ENCODE measurements at regions not wholly inside any gene's neighbourhood (a gene's known extent, or its start where the extent isn't known, plus 50 kb on each side); places are given as distances from the start of the nearest gene placed in this dataset.
"Not testable (repeated sequence)": the region's sequence is repeated elsewhere in the genome, so short reads cannot be mapped to it uniquely, and the experiment has no call there.

GRCh38 chr12:116327992-116328391, 50.5 kb upstream of the MED13L start:
- DNase-seq (ENCODE audit: extremely low spot score, insufficient read length, low read depth); FAIRE-seq: not testable (repeated sequence)

DNA sequence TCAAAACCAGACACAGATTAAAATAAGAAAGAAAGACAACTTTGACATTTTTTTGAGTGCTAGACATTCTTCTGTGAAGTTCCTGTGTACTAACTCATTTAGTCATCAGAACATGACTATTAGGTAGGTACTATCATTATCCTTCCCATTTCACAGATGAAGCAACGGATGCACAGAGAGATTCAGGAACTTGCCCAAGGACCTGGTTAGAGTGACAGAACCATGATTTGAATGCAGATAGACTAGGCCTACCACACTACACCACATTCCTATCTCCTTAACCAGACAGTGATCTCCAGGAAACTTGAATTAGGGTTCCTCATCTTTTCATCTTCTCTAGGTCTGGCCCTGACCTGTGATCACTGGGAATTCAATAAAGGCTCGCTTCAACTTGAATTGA, 54.4 kb upstream of the MED13L start:
- DNase-seq (ENCODE audit: extremely low spot score, insufficient read length, low read depth) = no peak
- no peak for FAIRE-seq

- no peak for DNase-seq (ENCODE audit: extremely low spot score, insufficient read length, low read depth)
- FAIRE-seq = no peak
Measured at GRCh38 chr12:116332705-116333380, 55.4 kb upstream of the MED13L start.

- FAIRE-seq (no peak), DNase-seq (ENCODE audit: extremely low spot score, insufficient read length, low read depth) (no peak)
Measured at GRCh38 chr12:116333402-116333801, 55.9 kb upstream of the MED13L start.

- peak; percentile 67 for FAIRE-seq
Measured at GRCh38 chr12:116336542-116337065, 59.1 kb upstream of the MED13L start.

GRCh38 chr12:116337312-116337711, 59.8 kb upstream of the MED13L start:
- no peak for FAIRE-seq
- DNase-seq (ENCODE audit: extremely low spot score, insufficient read length, low read depth) = no peak

More at GRCh38 chr12:116336542-116337065, 59.1 kb upstream of the MED13L start:
- DNase-seq (ENCODE audit: extremely low spot score, insufficient read length, low read depth) = no peak

DNA sequence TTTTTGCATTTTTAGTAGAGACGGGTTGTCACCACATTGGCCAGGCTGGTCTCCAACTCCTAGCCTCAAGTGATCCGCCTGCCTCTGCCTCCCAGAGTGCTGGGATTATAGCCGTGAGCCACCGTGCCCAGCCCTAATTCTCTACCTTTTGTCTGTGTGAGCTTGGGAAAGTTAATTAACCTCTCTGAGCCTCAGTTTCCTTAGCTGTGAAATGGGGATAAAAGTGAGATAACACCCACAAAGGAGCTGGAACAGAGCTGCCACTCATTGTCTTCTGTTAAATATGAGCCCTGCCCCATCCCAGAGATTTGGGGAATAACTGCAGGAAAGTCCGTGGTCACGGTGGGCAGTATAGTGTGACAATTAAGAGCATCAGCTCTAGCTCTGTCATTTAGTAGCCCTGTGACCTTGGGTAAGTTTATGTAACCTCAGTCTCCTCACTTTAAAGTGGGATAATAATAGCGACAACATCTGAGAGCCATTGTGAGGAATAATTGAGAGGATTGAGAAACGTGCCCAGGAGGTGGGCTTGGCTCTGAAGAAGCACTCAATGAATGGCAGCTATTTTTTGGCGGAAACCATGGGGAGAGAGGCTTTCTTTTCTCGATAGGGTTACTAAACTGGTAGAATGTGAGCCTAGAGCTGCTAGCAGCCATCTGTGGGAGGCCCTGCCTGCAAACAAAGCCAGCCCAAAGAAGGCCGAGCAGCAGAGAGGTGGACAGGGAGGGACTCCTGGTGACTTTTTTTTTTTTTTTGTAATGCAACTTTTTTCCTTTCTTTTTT, 60.8 kb upstream of the MED13L start:
- DNase-seq (ENCODE audit: extremely low spot score, insufficient read length, low read depth) = no peak
- FAIRE-seq = no peak

DNA sequence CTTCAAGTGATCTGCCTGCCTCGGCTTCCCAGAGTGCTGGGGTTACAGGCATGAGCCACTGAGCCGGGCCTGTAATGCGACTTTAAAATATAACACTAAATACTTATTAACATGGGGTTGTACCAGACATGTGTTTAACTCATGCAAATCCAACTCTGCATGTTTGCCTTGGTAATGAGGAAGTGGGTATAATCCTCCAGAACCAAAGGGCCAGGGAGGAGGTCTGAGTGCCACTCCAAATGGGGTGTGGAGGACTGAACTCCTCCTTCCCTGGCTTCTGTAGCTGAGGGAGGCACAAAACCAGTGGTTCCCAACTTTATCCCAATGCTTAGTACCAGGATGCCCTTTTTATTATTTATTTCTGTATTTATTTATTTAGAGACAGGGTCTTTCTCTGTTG, 61.6 kb upstream of the MED13L start:
- FAIRE-seq (no peak), DNase-seq (ENCODE audit: extremely low spot score, insufficient read length, low read depth) (no peak)

DNA sequence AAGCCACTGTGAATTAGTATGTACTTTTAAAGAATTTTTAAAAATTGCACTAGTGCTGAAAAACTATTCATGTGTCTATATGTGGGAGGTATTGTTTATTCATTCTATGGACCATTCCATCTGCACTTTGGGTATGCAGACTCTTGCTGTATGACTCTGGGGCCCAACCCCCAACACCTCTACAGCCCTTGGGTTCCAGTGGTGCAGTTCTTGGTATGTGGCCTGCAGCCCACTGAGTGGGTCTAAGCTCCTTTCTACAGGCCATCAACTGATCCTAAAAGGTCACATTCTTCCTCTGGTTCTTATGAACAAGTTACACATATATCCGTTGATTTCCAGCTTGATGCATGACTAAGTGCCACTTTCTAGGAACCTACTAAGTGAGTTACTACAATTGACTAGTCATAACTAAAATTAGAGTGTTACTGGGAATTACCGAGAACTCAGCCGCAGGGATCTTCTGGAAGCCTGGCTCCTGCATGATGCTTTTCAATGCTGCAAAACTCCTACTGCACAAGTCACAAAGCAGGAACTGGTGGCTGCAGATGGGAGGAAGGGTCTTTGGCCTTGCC, 62.4 kb upstream of the MED13L start:
- DNase-seq (ENCODE audit: extremely low spot score, insufficient read length, low read depth) (no peak), FAIRE-seq (no peak)

- no peak for FAIRE-seq
- DNase-seq (ENCODE audit: extremely low spot score, insufficient read length, low read depth) = no peak
Measured at GRCh38 chr12:116343331-116343884, 65.9 kb upstream of the MED13L start.

DNA sequence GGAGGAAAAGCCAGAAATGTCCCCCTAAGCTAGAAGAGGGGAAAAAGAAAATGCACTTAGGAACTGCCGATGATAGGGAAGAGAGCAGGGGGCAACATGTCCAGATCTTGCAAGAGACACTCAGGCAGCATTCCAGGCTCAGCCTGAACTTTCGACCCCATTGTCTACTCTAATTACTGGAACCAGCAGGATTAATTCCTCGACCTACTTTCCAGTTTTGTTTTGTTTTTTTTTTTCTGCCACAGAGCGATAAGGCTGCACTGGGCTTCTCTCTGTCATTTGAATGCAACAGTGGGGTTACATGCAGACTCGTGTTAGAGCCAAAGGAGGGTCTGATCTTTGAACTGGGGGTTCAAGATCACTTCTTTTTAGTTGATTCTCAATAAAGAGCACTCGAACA, 68.7 kb upstream of the MED13L start:
- no peak for FAIRE-seq
- no peak for DNase-seq (ENCODE audit: extremely low spot score, insufficient read length, low read depth)

- no peak for DNase-seq (ENCODE audit: extremely low spot score, insufficient read length, low read depth)
- FAIRE-seq = no peak
Measured at GRCh38 chr12:116346741-116347140, 69.2 kb upstream of the MED13L start.

DNA sequence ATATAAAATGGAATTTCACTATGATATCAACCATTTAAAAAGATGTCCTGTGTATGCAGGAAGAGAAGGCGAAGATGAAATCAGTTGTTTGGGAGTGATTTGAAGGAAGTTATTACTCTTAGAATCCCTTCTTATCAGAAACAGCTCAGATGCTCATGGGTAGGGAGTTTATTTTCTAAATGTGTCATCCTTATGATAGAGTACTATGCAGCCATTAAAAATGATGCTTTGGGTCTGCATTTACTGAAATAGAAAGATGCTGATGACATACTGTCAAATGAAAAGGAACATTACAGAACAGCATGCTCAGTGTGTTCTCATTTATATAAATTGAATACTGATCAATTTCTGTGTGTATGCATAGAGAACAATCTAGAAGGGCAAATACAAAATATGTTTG, 69.8 kb upstream of the MED13L start:
- FAIRE-seq = no peak
- DNase-seq (ENCODE audit: extremely low spot score, insufficient read length, low read depth) = no peak

DNA sequence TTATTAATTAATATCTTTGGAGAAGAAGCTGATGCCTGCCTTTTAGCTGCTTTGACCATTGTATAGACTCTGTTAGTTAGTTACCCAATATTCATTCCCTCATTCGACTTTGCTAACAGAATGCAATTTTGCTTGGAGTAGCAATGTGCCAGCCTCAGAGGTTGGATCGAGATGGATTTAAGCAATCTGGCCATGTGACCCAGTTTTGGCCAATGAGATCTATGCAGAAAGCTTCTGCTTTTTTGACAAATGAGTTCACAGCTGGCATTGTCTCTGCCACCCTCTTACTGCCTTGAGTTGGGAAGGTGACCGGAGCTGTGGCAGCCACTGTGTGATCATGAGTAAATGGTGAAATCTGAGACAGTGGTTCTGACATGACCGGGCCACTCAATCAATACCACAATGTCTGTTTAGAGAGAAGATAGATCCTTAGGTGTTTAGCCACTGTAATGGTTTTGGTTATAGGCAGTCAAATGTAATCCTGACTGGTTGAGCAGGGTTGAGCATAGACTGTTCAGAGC, 74.9 kb upstream of the MED13L start:
- no peak for DNase-seq (ENCODE audit: extremely low spot score, insufficient read length, low read depth)

DNA sequence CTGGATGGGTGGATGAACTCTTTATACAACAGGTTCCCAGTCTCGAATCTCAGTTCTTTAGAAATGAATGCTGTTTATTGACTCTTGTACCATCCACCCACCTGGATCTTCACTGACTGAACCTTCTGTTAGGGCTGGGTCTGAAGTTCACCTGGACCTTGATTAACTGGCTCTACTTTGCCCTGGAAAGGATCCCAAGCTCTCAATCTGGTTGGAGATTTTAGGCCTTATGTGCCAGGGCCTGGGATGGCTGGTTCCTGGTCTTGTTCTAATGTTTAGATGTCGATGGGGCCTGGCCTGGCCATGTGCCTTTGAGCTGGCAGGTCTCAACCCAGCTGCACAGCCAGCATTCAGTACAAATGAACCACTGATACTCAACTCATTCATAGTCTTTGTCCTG, 76.5 kb upstream of the MED13L start:
- DNase-seq (ENCODE audit: extremely low spot score, insufficient read length, low read depth) (no peak), FAIRE-seq (no peak)

More for the DNA sequence above, 74.9 kb upstream of the MED13L start:
- no peak for FAIRE-seq

GRCh38 chr12:116354534-116354933, 77.0 kb upstream of the MED13L start:
- FAIRE-seq (no peak), DNase-seq (ENCODE audit: extremely low spot score, insufficient read length, low read depth) (no peak)

- no peak for DNase-seq (ENCODE audit: extremely low spot score, insufficient read length, low read depth)
- no peak for FAIRE-seq
Measured at GRCh38 chr12:116354950-116355783, 77.7 kb upstream of the MED13L start.

- FAIRE-seq (no peak), DNase-seq (ENCODE audit: extremely low spot score, insufficient read length, low read depth) (no peak)
Measured at GRCh38 chr12:116358536-116358892, 81.0 kb upstream of the MED13L start.

GRCh38 chr12:116358893-116359761, 81.6 kb upstream of the MED13L start:
- DNase-seq (ENCODE audit: extremely low spot score, insufficient read length, low read depth) (peak; percentile 37), FAIRE-seq (peak; percentile 54)
